NCI-H1436 (cell line): ENCODE measurements at regions not wholly inside any gene's neighbourhood (a gene's known extent, or its start where the extent isn't known, plus 50 kb on each side); places are given as distances from the start of the nearest gene placed in this dataset.
A peak's percentile ranks its signal among the peaks of the same experiment; 100 is the strongest.
"Not testable (repeated sequence)": the region's sequence is repeated elsewhere in the genome, so short reads cannot be mapped to it uniquely, and the experiment has no call there.

ENCODE experiments used
- DNase-seq: peaks from one replicate; lab custom pipeline; 2025; lab: John Stamatoyannopoulos, UW

DNA sequence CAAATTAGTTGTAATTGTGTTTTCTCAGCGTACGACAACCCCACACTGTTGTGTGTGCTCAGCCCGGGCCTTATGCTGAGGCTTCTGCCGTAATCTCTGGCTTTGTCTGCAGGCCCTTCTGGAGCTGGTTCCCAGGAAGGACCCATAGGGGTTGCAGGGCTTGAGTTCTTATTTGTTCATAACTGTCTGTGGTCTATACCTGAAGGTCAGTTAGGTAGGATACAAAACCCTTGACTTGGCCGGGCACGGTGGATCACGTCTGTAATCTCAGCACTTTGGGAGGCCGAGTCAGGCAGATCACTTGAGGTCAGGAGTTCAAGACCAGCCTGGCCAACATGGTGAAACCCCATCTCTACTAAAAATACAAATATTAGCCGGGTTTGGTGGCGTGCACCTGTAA lies 1010.2 kb downstream of the BRD1 start:
- not testable (repeated sequence) for DNase-seq

- no peak for DNase-seq
These were observed 1015.8 kb downstream of the BRD1 start for GRCh38 chr22:48811885-48812284.

- no peak for DNase-seq
These were observed 1019.4 kb downstream of the BRD1 start for GRCh38 chr22:48808038-48808960.

DNA sequence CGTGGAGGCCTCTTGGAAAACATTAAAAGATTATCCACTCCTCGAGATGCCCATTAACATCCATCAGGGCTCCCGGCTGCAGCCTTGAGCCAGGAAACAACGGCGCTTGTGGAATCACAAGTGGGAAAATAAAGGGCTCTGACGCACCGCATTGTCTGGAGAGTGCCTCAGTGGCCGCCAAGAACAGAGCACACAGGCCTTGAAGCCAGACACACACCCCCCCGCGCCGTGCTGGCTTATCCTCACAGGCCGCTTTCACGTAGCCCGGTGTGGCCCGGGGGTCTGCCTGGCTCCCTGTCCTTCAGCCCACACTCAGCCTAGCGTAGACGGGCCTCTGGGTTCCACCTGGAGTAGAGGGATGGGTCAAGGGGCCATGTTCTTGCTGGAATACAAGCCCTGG lies 1020.5 kb downstream of the BRD1 start:
- peak; percentile 18 for DNase-seq

GRCh38 chr22:48806227-48806781 lies 1021.4 kb downstream of the BRD1 start:
- no peak for DNase-seq

DNA sequence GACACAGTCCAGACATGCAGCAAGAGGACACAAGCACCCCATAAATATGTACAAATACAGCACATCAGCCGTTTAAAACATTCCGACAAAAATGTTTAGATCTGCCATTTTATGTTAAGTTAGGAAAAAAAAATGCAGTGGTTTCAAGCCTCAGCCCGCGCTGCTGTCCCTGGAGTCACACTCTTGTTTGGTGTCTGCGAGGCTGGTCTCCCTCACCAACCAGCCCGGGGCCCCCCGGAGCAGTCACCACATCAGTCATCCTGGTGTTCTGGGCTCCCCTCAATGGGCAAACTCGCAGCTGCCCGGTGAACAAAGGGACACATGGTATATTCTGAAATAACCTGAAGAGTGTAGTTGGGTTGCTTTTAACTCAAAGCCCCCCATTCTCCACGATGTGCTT lies 1022.2 kb downstream of the BRD1 start:
- no peak for DNase-seq

GRCh38 chr22:48804811-48805301 lies 1022.8 kb downstream of the BRD1 start:
- DNase-seq: no peak

DNA sequence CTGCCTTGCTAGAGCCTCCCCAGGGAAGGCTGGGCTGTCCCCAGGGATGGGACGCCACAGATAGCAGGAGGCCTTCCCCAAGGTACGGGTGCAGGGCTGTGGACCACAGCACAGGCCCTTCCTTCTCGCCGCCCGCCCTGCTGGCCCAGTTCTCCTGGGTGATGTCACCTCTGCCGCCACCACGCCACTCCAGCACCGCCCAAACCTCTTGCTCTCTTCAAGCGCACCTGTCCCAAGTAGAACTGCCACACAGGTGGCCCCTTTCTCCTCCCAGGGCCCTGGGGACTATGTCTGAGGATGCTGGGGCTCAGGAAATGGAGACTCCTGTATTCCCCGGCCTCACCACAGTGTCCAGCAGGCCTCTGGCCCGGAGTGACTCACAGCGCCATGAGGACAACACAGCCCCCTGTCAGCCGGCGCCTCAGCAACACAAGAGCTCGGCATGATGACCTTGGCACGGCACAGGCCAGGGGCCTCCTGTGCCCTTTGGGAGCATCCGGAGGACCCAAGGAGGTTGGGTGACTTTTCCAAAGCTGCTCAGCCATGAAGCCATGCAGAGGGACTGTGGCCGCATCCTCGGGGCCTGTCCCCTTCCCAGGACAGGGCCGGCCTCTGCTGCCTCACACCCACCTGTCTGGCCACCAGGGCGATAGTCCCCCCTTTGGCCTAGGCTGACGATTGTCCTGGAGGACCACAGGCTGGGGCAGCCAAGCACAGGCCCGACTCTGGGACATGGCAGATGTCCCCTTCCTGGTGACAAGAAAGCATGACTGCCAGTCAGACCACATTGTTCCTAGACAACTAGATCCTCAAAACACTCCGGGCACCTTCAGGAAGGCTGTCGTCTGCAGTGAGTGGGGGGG lies 1023.5 kb downstream of the BRD1 start:
- no peak for DNase-seq

DNA sequence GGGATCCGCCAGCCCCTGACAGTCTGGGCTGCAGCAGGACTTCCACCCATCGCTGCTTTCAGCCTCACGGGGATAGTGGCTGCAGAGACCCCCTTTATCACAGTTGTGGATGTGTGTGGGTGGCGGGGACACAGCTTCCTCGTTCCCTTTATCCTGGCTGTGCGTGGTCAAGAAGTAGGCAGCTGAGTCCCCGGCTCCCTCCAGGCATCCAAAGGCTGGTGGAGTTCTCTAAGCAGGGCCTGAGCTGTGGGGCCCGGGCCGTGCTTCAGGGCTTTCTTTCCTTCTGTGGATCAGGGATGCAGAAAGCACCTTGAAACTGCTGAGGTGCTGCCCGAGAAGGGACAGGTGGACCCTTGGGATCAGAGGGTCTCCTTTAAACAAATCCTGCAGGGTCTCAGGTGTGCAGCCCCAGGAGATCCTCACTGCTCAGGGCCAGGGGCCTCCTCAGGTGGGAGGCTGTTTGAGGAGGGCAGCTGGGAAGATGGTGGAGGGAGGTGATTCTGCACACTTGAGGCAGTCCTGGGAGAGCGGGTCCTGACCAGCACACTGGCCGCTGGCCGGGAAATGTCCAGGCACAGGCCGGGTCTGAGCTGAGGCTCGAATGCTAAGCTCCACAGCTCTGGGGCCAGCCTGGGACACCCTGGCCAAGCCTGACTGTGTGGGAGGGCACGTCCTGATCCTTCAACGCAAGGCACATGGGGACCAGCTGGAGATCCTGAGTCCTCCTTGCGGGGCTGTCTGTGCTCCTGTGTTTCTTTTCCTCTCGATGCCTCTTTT lies 1024.3 kb downstream of the BRD1 start:
- no peak for DNase-seq

DNA sequence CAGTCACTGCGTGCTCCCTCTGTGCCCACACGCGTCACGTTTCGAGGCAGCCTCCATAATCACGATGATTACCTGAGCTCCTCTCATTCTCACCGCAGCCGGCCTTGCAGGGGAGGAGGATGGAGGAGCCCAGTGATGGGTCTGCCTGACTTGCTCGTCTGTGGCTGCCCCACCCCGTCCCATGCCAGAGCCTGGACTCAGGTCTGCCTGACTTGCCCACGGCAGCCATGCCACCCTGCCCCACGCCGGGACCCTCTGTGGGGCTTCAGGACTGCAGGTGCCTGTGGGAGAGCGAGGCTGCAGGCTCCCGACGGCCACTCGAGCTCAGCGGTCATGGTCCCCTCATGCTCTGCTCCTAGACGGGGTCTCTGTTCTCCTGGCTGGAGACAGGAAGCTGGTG lies 1025.1 kb downstream of the BRD1 start:
- no peak for DNase-seq

GRCh38 chr22:48800886-48801607 lies 1026.6 kb downstream of the BRD1 start:
- DNase-seq: no peak

DNA sequence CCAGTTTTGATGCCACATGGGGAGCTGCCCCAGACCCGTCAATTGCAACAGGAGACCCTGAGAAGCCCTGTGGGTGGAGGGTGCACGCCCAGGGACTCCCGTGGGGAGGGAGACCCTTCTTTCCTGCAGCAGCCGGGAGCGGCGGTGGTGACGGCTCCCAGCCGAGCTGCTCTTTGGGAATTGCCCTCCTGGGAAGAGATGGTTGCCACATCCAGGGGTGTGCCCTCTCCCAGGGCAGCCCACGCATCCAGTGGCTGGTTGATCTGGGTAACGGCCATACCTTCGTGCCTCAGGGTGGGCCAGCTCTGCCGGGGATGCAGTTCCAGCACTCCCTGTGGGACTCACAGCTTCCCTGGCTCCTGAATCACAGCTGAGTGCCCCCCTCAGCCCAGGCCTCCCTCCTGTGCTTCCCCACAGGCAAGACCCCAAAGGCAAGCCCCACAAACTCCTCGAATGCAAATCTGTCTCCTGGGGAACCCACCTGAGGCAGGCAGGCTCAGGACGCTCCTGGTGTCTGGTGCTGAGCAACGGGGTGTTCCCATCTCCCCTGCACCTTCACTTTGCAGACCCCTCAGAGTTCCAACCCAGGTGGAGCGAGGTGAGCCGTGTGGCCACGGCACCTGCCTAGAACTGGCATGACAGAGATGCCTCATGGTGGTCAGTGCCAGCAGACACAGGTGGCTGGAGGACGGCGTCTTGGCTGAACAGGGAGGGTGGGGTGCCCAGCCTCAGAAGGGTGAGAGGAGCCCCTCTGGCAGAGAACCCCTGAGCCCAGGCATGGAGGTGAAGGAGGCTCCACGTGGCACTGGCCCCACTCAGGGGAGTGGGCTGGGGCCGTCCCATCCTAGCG lies 1027.4 kb downstream of the BRD1 start:
- no peak for DNase-seq

DNA sequence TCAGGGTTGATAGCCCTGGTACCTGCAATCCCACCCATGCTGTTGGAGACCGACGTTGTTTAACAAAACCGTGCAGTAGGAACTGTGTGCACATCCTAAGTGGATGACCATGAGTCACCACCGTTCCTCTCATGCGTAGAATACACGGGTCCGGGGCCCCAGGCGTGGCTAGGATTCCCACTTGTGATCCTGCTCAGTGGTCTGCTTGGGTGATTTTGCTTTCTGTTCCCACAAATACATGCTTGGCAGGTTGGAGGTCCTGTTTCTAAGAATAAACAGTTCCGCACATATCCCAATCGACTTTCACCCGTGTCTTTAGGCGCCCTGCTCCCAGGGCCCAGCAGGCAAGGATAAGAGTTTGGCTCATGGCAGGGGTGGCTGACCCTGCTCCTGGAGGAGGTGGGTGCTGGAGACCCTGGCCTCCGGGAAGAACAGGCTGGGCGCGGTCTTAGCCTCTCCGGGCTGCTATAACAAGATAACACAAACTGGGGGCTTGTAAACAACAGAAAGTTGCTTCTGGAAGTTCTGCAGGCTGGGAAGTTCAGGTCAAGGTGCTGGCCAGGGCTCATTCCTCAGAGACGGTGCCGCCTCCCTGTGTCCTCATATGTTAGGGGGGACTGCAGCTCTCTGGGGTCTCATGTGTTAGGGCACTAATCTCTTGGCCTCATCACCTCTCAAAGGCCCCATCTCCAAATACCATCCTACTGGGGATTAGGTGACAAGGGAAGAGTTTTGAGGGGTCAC lies 1028.3 kb downstream of the BRD1 start:
- DNase-seq: no peak

GRCh38 chr22:48798281-48799226 lies 1029.1 kb downstream of the BRD1 start:
- no peak for DNase-seq

DNA sequence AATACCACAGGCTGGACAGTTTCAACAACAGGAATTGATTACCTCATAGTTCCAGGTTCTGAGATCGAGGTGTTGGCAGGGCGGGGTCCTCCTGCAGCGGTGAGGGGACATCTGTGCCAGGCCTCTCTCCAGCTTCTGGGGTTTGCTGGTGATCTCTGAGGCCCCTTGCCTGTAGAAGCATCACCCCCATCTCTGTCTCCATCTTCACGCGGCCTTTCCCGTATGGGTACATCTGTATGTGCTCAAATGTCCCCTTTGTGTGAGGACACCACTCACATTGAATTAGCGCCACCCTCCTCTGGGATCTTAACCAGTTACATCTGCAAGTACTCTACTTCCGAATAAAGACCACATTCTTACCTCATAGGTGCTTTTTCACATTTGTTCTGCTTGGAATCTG lies 1029.9 kb downstream of the BRD1 start:
- DNase-seq: no peak

- no peak for DNase-seq
These were observed 1031.2 kb downstream of the BRD1 start for GRCh38 chr22:48796310-48797015.

DNA sequence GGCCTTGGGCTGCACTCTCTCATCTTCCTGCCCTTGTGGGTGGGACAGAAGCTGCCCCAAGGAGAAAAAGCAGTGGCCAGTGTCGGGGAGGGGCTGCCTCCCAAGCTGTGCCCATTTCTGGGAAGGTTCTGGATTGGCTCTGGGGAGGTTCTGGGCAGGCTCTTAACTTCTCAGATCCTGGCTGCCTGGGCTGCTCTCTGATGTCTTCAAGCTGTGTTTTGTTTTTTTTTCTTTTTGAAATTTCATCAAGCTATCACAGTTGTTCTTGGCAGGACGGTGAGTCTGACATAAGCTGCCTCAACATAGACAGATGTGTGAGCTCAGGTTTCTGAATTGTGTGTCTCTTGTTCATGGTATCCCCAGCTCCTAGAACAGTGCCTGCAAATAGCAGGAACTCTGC lies 1032.0 kb downstream of the BRD1 start:
- no peak for DNase-seq

- DNase-seq: no peak
These were observed 1032.8 kb downstream of the BRD1 start for GRCh38 chr22:48794906-48795305.
